GM10266 (cell line): ENCODE measurements at regions not wholly inside any gene's neighbourhood (a gene's known extent, or its start where the extent isn't known, plus 50 kb on each side); places are given as distances from the start of the nearest gene placed in this dataset.

Experiments
- DNase-seq: peaks from one replicate; pipeline ENCODE4 v3.0.0; 2012; ENCODE audit errors: extremely low spot score
- TF ChIP-seq, protein P1 (sequence below): IDR thresholded peaks from 2 replicates; pipeline ENCODE4 v1.5.1; 2012; ENCODE audit warnings: mild to moderate bottlenecking, low read depth; ENCODE audit not compliant: control insufficient read depth, insufficient read depth; ENCODE audit errors: missing control alignments

GRCh38 chr2:176601066-176601465 is 331.8 kb downstream of the MTX2 start:
- TF ChIP-seq, protein P1, sequence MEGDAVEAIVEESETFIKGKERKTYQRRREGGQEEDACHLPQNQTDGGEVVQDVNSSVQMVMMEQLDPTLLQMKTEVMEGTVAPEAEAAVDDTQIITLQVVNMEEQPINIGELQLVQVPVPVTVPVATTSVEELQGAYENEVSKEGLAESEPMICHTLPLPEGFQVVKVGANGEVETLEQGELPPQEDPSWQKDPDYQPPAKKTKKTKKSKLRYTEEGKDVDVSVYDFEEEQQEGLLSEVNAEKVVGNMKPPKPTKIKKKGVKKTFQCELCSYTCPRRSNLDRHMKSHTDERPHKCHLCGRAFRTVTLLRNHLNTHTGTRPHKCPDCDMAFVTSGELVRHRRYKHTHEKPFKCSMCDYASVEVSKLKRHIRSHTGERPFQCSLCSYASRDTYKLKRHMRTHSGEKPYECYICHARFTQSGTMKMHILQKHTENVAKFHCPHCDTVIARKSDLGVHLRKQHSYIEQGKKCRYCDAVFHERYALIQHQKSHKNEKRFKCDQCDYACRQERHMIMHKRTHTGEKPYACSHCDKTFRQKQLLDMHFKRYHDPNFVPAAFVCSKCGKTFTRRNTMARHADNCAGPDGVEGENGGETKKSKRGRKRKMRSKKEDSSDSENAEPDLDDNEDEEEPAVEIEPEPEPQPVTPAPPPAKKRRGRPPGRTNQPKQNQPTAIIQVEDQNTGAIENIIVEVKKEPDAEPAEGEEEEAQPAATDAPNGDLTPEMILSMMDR, result no peak
- DNase-seq, result no peak

- TF ChIP-seq, protein P1, result no peak
- DNase-seq, result no peak
Measured at GRCh38 chr2:176612036-176612435, 342.8 kb downstream of the MTX2 start.

DNA sequence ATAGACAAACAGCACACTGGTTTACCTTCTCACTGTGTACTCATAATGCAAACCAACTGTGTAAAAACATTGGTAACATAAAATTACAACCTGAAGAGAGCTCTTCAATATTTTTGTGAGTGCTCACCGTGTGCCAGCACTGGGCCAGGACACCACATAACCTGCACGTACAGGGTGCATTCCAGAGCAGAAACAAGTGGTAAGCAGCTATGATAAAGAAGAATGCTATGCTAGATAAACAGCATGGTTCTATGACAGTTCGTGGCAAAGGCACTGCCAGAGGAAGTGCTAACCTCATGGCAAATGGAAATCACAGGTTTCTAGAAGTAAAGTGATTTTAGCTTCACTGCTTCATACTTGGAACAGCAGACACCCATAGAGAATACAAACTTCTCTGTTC is 343.5 kb downstream of the MTX2 start:
- no peak for DNase-seq
- TF ChIP-seq, protein P1, result no peak

DNA sequence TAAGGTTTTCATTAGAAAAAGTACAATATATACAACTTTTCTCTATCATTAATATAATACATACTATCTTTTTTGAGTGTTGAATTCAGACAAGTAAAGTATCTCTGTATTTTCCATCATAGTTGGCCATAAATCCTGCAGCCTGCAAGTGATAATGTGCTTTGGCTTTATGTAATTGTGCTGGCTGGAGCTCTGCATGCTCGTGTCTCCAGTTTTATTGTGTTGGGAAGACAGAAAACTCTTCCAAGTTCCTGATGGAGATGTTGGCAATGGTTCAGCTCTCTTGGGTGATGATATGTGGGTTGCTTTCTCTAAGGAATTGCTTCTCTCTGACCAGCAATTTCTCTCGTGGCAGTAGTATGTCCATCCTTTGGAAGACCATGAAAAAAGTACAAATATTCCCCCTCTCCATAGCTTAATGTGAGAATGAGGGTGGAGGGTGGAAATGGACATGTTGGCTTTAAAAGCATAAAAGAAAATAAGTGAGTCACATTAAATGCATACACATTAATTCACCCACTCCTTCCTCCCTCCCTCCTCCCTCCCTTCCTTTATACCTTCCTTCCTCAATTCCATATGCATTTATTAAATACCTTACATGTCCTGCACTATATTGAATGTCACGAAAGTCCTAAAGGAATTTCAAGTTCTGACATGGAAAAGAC is 344.2 kb downstream of the MTX2 start:
- DNase-seq, result no peak
- TF ChIP-seq, protein P1, result no peak

GRCh38 chr2:176614049-176614448 is 344.8 kb downstream of the MTX2 start:
- no peak for DNase-seq
- TF ChIP-seq, protein P1, result no peak

DNA sequence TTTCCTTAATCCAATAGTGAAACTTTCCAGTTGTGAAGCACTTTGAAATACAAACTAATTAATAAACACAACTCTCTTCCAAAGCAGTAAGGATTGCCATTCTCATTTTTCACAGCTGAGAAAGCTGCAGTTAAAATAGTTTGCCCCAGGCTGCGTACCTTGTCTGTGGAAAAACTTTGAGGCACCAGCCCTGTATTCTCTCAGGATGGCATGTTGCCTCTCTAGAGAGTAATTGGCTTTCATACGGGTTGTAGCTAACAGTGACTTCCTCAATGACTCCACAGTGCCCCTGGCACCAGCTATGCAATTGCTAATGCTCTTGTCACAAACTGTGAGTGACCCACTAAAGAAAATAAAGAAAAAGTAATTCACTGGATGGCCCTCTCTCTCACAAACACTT is 345.7 kb downstream of the MTX2 start:
- TF ChIP-seq, protein P1, result no peak
- DNase-seq, result no peak

DNA sequence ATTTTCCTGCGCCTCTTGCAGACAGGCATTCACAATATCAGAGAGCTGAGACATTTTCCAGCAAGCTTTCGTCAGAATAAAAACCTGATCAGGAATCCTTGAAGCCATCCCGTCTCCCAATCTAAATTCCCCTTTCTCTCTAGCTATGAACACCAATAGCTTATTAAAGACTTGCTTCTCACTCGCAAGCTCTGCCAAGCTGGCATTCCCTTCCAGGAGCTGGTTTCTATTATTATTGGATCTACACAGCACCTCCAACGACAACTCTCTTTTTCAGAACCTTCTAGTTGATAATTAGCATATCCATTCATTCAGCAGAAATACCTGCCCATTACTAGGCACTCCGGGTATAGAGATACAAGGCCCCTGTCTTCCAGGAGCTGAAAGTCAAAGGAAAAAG is 350.3 kb downstream of the MTX2 start:
- no peak for DNase-seq
- TF ChIP-seq, protein P1, result no peak
